ENCODE measurements at regions not wholly inside any gene's neighbourhood (a gene's known extent, or its start where the extent isn't known, plus 50 kb on each side); places are given as distances from the start of the nearest gene placed in this dataset.

DNA sequence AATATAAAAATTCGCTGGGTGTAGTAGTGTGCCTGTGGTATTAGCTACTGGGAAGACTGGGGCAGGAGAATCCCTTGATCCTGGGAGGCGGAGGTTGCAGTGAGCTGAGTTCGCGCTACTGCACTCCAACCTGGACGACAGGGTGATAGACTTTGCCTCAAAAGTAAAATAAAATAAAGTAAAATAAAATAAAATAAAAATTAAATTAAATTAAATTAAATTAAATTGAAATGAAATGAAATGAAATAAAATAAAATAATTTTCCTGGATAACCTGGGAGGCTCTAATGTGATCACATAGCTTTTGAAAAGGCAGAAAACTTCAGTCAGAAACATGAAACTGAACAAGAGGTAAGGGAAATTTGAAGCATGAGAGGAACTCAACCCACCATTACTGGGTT, 818.4 kb upstream of the ATXN7L3B start:
- 94 to 97% methylated on average over 5 of the region's 5 CpGs for WGBS, 2 donors
- DNase-seq (ENCODE audit: low spot score in 2 of 2): no peak
- H3K27me3 ChIP-seq: no peaks in the 10 kb centered on the region
- no peaks in the 10 kb centered on the region for H3K9me3 ChIP-seq
- no peak overlapping the region for H3K27ac ChIP-seq
- TF ChIP-seq, protein P1, sequence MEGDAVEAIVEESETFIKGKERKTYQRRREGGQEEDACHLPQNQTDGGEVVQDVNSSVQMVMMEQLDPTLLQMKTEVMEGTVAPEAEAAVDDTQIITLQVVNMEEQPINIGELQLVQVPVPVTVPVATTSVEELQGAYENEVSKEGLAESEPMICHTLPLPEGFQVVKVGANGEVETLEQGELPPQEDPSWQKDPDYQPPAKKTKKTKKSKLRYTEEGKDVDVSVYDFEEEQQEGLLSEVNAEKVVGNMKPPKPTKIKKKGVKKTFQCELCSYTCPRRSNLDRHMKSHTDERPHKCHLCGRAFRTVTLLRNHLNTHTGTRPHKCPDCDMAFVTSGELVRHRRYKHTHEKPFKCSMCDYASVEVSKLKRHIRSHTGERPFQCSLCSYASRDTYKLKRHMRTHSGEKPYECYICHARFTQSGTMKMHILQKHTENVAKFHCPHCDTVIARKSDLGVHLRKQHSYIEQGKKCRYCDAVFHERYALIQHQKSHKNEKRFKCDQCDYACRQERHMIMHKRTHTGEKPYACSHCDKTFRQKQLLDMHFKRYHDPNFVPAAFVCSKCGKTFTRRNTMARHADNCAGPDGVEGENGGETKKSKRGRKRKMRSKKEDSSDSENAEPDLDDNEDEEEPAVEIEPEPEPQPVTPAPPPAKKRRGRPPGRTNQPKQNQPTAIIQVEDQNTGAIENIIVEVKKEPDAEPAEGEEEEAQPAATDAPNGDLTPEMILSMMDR (IDR thresholded peaks at IDR 0.05): no peak
- TF ChIP-seq EP300 (IDR thresholded peaks at IDR 0.05) (no peak), POLR2A (IDR thresholded peaks at IDR 0.05) (no peak)
- no peak overlapping the region for H3K4me3 ChIP-seq
- H3K4me1 ChIP-seq: no peaks in the 10 kb centered on the region
- no peaks in the 10 kb centered on the region for H3K36me3 ChIP-seq

GRCh38 chr12:73726881-73727280, 810.8 kb upstream of the ATXN7L3B start:
- no peaks in the 10 kb centered on the region for H3K36me3 ChIP-seq
- H3K27ac ChIP-seq: no peak overlapping the region
- H3K9me3 ChIP-seq: no peaks in the 10 kb centered on the region
- no peaks in the 10 kb centered on the region for H3K4me1 ChIP-seq
- 54 to 59% methylated on average over 6 of the region's 6 CpGs for WGBS, 2 donors
- H3K4me3 ChIP-seq: no peak overlapping the region
- no peak for DNase-seq (ENCODE audit: low spot score in 2 of 2)
- H3K27me3 ChIP-seq: no peaks in the 10 kb centered on the region
- TF ChIP-seq EP300 (IDR thresholded peaks at IDR 0.05) (no peak), POLR2A (IDR thresholded peaks at IDR 0.05) (no peak)
- TF ChIP-seq, protein P1 (IDR thresholded peaks at IDR 0.05): no peak

DNA sequence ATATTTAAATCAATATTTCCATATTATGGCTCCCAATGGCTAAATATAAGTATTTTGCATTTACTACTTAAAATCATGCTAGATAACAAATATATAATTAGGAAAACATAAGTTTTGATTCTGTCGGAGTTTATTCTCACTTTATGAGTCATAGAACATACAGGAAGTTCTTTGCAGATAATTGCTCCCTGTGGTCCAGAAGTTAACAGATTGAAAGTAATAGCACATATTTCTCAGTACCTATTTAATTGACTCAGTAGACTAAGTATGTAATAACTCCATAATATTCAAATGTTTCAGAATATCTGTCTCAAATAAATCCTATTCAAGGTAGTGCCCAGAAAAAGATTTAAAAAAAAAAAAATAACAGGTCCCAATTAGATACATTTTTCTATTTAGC, 806.0 kb upstream of the ATXN7L3B start:
- 36 to 43% methylated on average over 1 of the region's 1 CpG for WGBS, 2 donors
- DNase-seq (ENCODE audit: low spot score in 2 of 2): no peak
- TF ChIP-seq, protein P1 (IDR thresholded peaks at IDR 0.05): no peak
- TF ChIP-seq EP300 (IDR thresholded peaks at IDR 0.05): no peak
- no peak for TF ChIP-seq POLR2A (IDR thresholded peaks at IDR 0.05)
- no peaks in the 10 kb centered on the region for H3K36me3 ChIP-seq
- H3K27ac ChIP-seq: no peak overlapping the region
- no peaks in the 10 kb centered on the region for H3K4me1 ChIP-seq
- no peaks in the 10 kb centered on the region for H3K27me3 ChIP-seq
- H3K9me3 ChIP-seq: no peaks in the 10 kb centered on the region
- no peak overlapping the region for H3K4me3 ChIP-seq

- Histone ChIP-seq H3K27me3 (no peaks in the 10 kb centered on the region), H3K27ac (no peak overlapping the region), H3K4me3 (no peak overlapping the region), H3K9me3 (peaks cover 0 to 10% (median 0%) of the 10 kb centered on the region in 4 donors), H3K36me3 (no peaks in the 10 kb centered on the region), H3K4me1 (no peaks in the 10 kb centered on the region)
- TF ChIP-seq EP300 (IDR thresholded peaks at IDR 0.05): no peak
- TF ChIP-seq, protein P1 (IDR thresholded peaks at IDR 0.05): no peak
- no peak for DNase-seq (ENCODE audit: low spot score in 2 of 2)
- WGBS, 2 donors: 39 to 51% methylated on average over 6 of the region's 6 CpGs
Measured at GRCh38 chr12:73769337-73769736, 768.3 kb upstream of the ATXN7L3B start.

DNA sequence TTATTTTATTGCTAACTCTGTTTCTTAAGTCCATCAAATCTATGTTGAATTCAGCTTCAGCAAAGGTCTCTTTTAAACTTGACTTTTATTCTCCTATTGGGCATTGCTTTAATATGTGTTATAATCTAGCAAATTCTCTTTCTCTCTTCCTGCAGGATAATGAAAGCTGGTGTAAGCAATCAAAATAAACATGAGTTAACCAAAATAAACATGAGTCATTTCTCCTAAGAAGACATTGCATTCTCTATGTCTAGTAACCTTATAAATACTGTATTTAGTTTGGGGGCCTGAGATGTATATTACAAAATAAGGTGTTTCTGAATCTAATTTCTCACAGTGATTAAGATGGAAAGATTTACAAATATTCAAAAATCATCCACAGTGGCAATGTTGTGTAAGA, 739.1 kb upstream of the ATXN7L3B start:
- no peak overlapping the region for H3K27ac ChIP-seq
- no peaks in the 10 kb centered on the region for H3K36me3 ChIP-seq
- no peak for DNase-seq (ENCODE audit: low spot score in 2 of 2)
- no peak overlapping the region for H3K4me3 ChIP-seq
- H3K27me3 ChIP-seq: no peaks in the 10 kb centered on the region
- no peak for TF ChIP-seq POLR2A (IDR thresholded peaks at IDR 0.05)
- TF ChIP-seq EP300 (IDR thresholded peaks at IDR 0.05): no peak
- TF ChIP-seq, protein P1 (IDR thresholded peaks at IDR 0.05): no peak
- H3K4me1 ChIP-seq: no peaks in the 10 kb centered on the region
- H3K9me3 ChIP-seq: peaks cover 0 to 14% (median 0%) of the 10 kb centered on the region in 4 donors

Data from tibial nerve (tissue), 4 donors.